GM19099 (cell line): ENCODE measurements at regions not wholly inside any gene's neighbourhood (a gene's known extent, or its start where the extent isn't known, plus 50 kb on each side); places are given as distances from the start of the nearest gene placed in this dataset.

Source experiments
- POLR2A ChIP-seq: IDR thresholded peaks from 3 replicates; pipeline ENCODE4 v1.6.1; 2011; ENCODE audit warnings: low read depth; ENCODE audit not compliant: insufficient read length; ENCODE audit errors: extremely low read depth

DNA sequence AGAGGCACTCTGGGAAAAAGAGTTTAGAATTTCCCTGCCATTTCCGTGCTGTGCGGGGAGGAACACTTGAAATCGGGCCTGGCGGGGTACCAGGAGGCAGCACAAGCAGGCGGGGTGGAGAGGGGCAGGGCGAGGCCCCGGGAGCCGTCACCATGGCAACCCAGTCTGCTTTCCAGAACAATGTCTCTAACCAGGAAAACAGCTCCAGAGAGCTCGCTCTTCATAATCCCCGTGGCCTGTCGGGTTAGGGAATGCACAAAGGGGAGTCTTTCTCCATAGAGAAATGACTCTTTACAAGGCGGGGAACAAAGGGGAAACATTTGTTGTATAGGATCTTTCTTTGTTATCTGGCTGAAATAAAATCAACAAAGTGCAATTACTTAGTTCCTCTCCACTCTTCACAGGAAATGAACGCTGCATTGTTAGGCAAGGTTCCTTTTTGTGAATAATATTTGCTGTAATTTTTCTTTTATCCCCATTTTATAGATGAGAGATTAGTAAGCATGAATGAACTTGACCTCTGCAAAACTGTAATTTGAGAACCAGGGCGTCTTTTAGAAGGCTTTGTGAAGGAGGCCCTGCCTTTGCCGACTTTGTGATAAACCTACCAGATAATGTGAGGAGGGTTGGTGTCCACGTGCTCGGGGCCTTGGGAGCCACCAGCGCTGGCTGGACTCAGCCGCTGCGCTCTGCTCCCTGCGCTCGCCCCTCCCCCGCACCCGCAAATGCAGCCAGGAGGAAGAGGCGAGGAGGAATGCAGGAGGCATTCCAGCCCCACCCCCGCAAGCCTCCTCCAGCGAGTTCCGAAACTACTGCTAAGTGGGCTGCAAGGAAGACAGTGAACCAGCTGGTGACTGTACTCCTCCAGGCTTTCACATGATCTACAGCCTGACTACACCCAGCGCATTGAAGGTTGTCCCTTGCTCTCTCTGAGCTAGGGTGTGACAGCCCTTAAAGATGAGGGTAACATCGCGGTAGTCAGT is 105.2 kb upstream of the ATF7IP start:
- TF ChIP-seq POLR2A: no peak

- no peak for TF ChIP-seq POLR2A
Observed at GRCh38 chr12:14261096-14261495, 104.4 kb upstream of the ATF7IP start.

DNA sequence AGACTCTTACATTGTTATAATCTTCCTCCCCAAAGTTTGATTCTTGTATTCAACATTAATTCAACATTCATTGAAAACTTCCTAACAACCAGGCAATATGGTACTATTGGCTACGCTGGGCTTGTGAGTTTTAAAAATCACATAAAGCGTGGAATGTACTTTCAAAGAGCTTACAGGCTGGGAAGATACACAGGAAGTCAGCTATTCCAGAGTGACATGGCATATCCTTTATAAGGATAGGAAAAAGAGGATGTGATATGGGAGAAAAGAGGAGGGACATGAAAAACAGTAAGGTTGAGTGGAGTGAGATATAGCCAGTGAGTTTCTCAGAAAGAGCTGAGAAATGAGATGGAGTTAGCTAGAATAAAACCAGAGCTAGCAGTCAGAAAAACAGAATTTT is 103.6 kb upstream of the ATF7IP start:
- no peak for TF ChIP-seq POLR2A

GRCh38 chr12:14262771-14263511 is 102.5 kb upstream of the ATF7IP start:
- TF ChIP-seq POLR2A: no peak

GRCh38 chr12:14263742-14264141 is 101.7 kb upstream of the ATF7IP start:
- TF ChIP-seq POLR2A: no peak

DNA sequence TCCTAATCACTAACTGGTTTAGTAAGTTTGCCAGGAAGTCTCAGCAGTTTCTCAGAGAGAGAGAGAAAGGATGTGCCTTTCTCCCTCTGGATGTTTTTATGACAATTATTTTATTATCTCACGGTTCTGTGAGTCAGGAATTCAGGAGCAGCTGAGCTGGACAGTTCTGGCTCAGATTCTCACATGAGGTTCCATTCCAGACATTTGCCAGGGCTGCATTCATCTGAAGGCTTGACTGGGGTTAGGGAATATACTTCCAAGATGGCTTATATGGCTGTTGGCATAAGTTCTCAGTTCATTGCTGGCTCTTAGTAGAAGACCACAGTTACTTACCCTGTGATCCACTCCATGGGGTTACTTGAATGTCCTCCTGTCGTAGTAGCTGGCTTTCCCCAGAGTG is 101.2 kb upstream of the ATF7IP start:
- TF ChIP-seq POLR2A: no peak

GRCh38 chr12:14264778-14265177 is 100.7 kb upstream of the ATF7IP start:
- TF ChIP-seq POLR2A: no peak

DNA sequence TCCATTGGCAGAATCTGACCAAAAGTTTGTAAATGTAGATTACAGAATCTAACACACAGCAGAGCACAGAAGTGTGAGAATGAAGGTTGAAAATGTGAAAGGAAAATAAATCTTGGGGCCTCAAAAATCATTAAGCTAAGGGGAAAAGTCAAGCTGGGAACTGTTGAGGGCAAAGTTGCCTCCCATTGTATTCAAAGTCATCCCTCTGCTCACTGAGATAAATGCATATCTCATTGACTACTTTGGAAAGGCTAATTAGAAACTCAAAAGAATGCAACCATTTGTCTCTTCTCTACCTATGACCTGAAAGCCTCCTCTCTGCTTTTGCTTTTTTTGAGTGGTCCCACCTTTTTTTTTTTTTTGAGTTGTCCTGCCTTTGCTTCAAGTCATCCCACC is 97.4 kb upstream of the ATF7IP start:
- no peak for TF ChIP-seq POLR2A

- TF ChIP-seq POLR2A: no peak
Observed at GRCh38 chr12:14270392-14270791, 95.1 kb upstream of the ATF7IP start.

DNA sequence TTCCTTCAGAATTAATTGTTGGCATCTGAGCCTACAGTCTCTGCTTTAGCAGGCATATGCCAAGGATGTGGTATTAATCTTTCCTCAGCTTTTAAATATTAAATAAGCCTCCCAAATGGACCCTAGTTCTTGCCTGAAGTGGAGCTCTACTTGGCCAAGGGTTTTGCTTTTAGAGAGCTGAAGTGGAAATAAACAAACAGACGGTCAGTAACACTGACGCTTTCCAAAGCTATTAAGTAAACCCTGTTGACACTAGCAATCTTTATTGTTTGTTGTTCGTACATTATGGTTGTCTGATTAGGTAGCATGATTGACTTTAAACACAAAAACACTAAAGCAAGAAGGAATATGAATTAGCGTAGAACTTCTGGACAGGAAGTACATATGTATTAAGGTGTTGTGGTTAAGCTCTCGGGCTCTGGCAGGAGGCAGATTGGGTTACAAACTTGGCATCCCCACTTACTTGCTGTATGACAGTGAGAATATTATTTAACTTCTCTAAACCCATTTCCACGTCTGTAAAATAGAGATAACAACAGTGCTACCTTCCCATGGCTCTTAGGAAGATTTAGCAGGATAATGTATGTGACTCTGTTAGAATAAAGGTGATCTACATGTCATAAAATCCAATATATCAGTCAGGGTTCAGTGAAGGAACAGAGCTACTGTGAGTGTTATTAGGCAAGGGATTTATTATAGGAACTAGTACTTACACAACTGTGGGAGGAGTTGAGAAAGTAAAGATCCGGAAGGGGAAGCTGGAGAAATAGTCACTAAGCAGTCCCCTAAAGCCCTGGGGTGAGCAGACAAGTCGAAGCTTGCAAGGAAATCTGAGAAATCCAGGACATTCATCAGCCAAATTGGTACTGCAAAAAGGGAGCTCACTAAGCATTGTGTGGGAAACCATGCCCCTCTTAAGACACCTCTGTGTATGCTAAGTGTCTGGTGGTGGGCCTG is 92.2 kb upstream of the ATF7IP start:
- no peak for TF ChIP-seq POLR2A

GRCh38 chr12:14273913-14274311 is 91.6 kb upstream of the ATF7IP start:
- TF ChIP-seq POLR2A: no peak

- TF ChIP-seq POLR2A: no peak
Observed at GRCh38 chr12:14275111-14275510, 90.4 kb upstream of the ATF7IP start.

GRCh38 chr12:14275886-14276285 is 89.6 kb upstream of the ATF7IP start:
- no peak for TF ChIP-seq POLR2A

DNA sequence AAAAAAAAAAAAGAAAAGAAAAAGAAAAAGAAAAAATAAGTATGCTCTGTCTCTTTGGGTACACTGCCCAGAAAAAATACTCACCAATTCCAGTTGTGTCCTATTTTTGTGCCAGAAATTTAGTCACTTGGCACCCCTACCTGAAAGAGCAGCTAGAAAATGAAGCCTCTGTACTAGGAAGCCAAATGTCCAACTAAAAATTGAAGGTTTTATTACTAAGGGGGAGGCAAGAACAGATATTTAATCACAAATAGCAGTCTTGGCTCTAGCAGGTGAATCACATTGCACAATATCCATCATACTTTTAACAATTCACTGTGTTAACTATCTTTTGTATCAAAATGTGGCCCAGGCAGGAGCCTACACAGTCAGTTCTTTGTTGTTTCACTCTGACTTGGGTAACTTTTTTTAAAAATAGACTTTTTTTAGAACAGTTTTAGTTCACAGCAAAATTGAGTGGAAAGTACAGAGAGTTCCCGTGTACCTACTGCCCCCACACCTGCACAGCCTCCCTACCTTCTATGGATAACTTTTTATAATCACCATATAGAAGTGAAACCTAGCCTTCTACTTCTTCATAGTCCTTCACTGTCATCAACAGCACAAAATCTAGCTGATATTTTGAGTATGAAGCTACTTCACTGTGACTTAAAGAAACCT is 87.1 kb upstream of the ATF7IP start:
- TF ChIP-seq POLR2A: no peak
